ENCODE measurements at regions not wholly inside any gene's neighbourhood (a gene's known extent, or its start where the extent isn't known, plus 50 kb on each side); places are given as distances from the start of the nearest gene placed in this dataset.

- no peak for DNase-seq (ENCODE audit: low spot score)
Observed at GRCh38 chr20:40393197-40394079, 295.6 kb downstream of the MAFB start.

DNA sequence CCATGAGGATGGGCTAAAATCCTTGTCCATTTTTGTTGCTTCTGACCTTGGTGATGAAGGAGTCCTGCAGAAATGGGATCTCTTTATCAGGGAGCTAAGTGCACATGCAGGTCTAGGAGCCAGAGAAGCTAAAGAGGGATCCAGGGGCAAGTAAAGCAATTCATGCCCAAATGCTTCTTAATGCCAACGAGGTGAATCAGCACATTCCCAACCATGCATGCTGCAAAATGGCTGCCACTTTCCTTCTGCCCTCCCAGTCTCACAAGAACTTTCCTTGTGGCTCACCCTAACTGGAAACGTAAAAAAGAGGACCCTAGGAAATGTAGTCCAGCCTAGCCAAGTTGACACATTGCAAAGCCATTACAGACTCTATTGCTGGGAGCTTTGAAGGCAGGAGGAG lies 298.4 kb downstream of the MAFB start:
- no peak for DNase-seq (ENCODE audit: low spot score)

DNA sequence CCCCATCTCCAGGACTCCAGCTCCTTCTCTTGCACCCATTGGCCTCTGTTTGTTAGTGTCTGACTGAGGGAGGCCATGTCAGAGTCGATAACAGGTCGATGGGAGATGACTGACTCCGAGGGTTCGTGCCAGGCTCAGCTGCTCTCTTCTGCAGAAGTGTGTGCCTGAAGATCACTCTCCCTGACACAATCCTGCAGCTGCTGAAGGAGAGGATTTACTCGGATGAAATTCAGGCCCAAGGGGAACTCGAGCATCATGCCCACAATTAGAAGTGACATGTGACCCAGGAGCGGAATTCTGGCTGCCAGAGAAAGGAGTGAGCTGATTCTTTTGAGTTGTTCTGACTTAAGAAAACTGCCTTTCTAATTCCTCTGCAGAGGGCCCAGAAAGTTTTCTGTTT lies 318.2 kb downstream of the MAFB start:
- no peak for DNase-seq (ENCODE audit: low spot score)

GRCh38 chr20:40368876-40369275 lies 320.2 kb downstream of the MAFB start:
- no peak for DNase-seq (ENCODE audit: low spot score)

DNA sequence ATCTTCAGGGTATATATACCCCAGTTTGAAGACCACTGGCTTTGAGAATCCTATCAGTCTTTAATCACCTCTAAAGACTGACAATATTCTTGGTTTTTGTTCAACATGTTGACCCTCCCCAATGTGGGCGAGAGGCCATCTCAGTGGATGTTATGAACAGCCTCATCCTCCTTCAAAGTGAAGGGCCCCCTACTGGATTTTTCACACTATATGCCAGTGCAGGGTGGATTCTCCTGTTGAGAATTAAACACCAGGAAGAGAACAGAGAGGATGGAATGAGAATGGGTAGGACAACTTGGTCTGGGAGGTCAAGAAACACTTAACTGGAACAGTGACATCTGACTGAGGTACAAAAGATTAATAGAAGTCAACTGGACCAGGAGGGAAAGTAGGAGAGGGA lies 327.1 kb downstream of the MAFB start:
- DNase-seq (ENCODE audit: low spot score), result no peak

- DNase-seq (ENCODE audit: low spot score), result no peak
Observed at GRCh38 chr20:40359131-40359912, 329.7 kb downstream of the MAFB start.

- no peak for DNase-seq (ENCODE audit: low spot score)
Observed at GRCh38 chr20:40354880-40355279, 334.2 kb downstream of the MAFB start.

DNA sequence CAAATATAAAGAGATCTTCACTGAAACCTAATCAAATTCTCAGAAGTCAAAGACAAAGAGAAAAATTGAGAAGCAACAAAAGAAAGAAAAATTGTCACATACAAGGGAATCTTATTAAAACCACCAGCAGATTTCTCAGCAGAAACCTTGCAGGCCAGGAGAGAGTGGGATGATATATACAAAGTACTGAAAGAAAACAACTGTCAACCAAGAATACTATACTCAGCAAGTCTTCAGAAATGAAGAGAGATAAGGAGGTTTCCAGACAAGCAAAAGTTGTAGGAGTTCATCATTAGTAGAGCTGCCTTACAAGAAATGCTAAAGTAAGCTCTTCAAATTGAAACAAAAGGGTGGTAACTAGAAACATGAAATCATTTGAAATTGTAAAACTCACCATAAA lies 345.6 kb downstream of the MAFB start:
- no peak for DNase-seq (ENCODE audit: low spot score)

DNA sequence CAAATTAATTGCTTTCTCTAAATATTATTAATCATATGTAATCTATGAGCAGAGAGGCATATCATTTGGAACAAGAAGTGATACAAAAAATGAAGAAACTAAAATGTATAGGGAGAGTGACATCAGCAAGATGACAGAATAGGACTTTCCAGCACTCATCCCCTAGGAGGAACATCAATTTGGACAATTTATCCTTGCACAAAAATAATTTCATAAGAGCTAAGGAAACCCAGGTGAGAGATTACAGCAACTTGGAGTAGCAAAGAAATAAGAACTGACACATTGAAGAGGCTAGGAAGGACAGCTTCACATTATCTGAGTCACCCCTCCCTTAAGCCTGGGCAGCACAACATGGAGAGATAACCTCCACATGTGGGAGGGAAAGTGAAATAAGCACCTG lies 347.5 kb downstream of the MAFB start:
- DNase-seq (ENCODE audit: low spot score), result no peak

GRCh38 chr20:40339661-40340449 lies 349.2 kb downstream of the MAFB start:
- no peak for DNase-seq (ENCODE audit: low spot score)

GRCh38 chr20:40336533-40336932 lies 352.5 kb downstream of the MAFB start:
- DNase-seq (ENCODE audit: low spot score), result no peak

- no peak for DNase-seq (ENCODE audit: low spot score)
Observed at GRCh38 chr20:40335901-40336351, 353.1 kb downstream of the MAFB start.

GRCh38 chr20:40335437-40335836 lies 353.6 kb downstream of the MAFB start:
- no peak for DNase-seq (ENCODE audit: low spot score)

GRCh38 chr20:40333591-40333990 lies 355.4 kb downstream of the MAFB start:
- DNase-seq (ENCODE audit: low spot score), result no peak

DNA sequence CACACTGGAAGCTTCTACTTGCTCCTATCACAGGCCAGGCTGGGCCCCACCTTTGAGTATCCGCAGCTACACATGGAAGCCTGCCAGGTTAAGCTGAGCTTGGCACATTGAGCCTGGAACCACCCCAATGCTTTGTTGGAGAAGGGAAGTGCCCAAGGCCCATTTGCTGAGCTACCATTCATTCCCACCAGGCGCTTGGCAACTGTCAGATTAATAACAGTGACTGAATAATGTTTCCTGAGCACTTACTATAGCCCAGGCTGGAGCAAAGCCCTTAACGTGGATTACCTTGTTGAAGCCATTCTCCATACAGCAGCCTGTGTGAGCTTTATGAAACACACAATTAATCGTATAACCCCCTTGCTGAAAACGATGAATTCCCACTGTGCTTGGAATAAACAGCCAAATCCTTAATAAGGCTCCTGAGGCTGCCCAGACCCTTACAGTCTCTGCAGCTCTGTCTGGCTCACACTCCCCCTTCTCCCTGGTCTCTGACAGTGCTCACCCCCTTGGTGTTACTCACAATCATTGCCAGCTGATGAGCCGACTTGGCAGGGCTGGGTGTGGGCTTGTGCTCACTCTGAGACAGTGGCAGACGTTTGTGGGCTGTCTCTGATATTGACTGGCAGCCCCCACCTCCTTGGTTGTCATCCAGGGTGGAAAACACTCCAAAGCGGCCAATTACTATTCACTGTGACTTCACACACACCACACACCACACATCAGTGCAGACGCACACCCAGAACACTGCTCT lies 357.1 kb downstream of the MAFB start:
- no peak for DNase-seq (ENCODE audit: low spot score)

- DNase-seq (ENCODE audit: low spot score), result no peak
Observed at GRCh38 chr20:40331249-40331648, 357.8 kb downstream of the MAFB start.

DNA sequence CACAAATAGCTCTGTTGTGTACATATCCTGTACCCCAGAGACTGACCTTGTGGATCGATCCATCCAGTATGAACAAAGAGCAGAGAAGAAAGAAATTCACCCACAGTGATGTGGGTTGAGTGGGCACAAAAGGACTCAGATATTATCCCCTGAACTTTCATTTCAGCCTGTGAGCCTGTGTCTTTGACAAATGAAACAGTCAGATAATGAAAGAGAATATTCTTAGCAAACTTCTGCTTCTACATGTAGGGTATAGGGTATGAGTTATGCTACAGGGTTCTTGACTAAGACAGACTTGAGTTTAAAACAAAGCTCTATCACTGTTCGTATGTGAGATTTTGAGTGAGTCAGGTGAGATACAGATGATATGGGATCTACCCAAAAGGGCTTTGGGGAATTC lies 359.7 kb downstream of the MAFB start:
- DNase-seq (ENCODE audit: low spot score), result no peak

- no peak for DNase-seq (ENCODE audit: low spot score)
Observed at GRCh38 chr20:40326784-40327183, 362.3 kb downstream of the MAFB start.

GRCh38 chr20:40325006-40325568 lies 363.9 kb downstream of the MAFB start:
- no peak for DNase-seq (ENCODE audit: low spot score)

GRCh38 chr20:40323361-40323794 lies 365.7 kb downstream of the MAFB start:
- DNase-seq (ENCODE audit: low spot score), result peak; percentile 3

- DNase-seq (ENCODE audit: low spot score), result no peak
Observed at GRCh38 chr20:40322941-40323340, 366.1 kb downstream of the MAFB start.

All from RKO (cell line).